ENCODE measurements at regions not wholly inside any gene's neighbourhood (a gene's known extent, or its start where the extent isn't known, plus 50 kb on each side); places are given as distances from the start of the nearest gene placed in this dataset.

DNA sequence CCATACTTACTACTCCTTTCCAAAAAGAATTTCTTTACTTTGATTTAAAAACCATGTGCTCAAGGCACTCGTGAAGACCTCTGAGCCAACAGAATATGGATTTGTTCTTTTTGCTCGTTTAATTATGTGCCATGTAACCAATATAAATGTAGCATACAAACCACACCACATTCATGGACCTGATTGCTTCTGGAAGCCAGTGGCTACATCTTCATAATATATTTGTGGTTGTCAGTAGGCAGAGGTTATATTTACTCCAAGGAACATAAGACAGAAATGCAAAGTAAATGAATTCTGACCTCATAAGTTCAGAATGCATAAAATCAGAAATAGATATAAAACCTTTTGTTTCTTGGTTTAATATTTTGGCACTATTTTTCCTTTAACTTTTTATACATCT lies 373.0 kb downstream of the HDGFL1 start:
- no peak overlapping the region for H3K9ac ChIP-seq (ENCODE audit: low read depth, low read length)
- no peak overlapping the region for H3K4me2 ChIP-seq (ENCODE audit: insufficient read depth, low read length)
- TF ChIP-seq, protein P1, sequence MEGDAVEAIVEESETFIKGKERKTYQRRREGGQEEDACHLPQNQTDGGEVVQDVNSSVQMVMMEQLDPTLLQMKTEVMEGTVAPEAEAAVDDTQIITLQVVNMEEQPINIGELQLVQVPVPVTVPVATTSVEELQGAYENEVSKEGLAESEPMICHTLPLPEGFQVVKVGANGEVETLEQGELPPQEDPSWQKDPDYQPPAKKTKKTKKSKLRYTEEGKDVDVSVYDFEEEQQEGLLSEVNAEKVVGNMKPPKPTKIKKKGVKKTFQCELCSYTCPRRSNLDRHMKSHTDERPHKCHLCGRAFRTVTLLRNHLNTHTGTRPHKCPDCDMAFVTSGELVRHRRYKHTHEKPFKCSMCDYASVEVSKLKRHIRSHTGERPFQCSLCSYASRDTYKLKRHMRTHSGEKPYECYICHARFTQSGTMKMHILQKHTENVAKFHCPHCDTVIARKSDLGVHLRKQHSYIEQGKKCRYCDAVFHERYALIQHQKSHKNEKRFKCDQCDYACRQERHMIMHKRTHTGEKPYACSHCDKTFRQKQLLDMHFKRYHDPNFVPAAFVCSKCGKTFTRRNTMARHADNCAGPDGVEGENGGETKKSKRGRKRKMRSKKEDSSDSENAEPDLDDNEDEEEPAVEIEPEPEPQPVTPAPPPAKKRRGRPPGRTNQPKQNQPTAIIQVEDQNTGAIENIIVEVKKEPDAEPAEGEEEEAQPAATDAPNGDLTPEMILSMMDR (IDR thresholded peaks at IDR 0.05; ENCODE audit: borderline replicate concordance, extremely low read depth, low read length, poor library complexity, severe bottlenecking), result no peak
- H3K27ac ChIP-seq (ENCODE audit: low read length), result no peak overlapping the region
- no peaks in the 10 kb centered on the region for H3K27me3 ChIP-seq (ENCODE audit: insufficient read depth, low read length, poor library complexity)
- ATAC-seq (ENCODE audit: insufficient read depth, low read depth) (no peak), DNase-seq (no peak)
- no peak overlapping the region for H3K4me3 ChIP-seq (ENCODE audit: low read depth in 1 of 2, low read length in 2 of 2)
- no peak overlapping the region for H2AFZ ChIP-seq (ENCODE audit: low read depth, low read length)
- no peaks in the 10 kb centered on the region for H3K79me2 ChIP-seq (ENCODE audit: insufficient read depth, low read length)
- no peaks in the 10 kb centered on the region for H3K9me3 ChIP-seq (ENCODE audit: insufficient read depth, low read length, severe bottlenecking)
- no peaks in the 10 kb centered on the region for H3K4me1 ChIP-seq (ENCODE audit: insufficient read depth, low read length)
- H3K36me3 ChIP-seq (ENCODE audit: insufficient read depth, low read length), result no peaks in the 10 kb centered on the region
- H4K20me1 ChIP-seq (ENCODE audit: insufficient read depth, low read length), result no peaks in the 10 kb centered on the region

DNA sequence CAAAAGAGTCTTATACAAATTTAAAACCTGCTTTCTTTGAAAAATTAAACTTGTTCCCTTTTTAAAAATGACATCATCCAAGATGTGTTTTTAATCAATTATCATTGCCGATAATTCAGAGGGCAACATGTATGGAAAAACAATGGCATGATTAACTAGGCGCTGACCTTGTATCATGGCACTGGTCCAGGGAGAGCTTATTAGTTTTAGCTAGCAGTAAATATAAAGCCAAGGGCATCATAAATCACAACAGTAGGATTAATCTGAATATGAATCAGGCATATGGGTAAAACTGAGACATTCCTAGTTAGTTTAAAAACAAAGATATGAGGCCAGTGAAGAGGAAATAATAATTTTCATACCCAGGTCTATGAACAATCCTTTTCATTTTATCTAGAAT lies 374.0 kb downstream of the HDGFL1 start:
- ATAC-seq (ENCODE audit: insufficient read depth, low read depth) (no peak), DNase-seq (no peak)
- H3K4me3 ChIP-seq (ENCODE audit: low read depth in 1 of 2, low read length in 2 of 2), result no peak overlapping the region
- TF ChIP-seq EZH2 (IDR thresholded peaks at IDR 0.05; ENCODE audit: borderline replicate concordance, low read depth, low read length, severe bottlenecking), result no peak
- TF ChIP-seq, protein P1 (IDR thresholded peaks at IDR 0.05; ENCODE audit: borderline replicate concordance, extremely low read depth, low read length, poor library complexity, severe bottlenecking), result no peak
- H3K27me3 ChIP-seq (ENCODE audit: insufficient read depth, low read length, poor library complexity), result no peaks in the 10 kb centered on the region
- no peak overlapping the region for H3K27ac ChIP-seq (ENCODE audit: low read length)
- no peaks in the 10 kb centered on the region for H3K4me1 ChIP-seq (ENCODE audit: insufficient read depth, low read length)
- H3K79me2 ChIP-seq (ENCODE audit: insufficient read depth, low read length), result no peaks in the 10 kb centered on the region
- no peak overlapping the region for H3K4me2 ChIP-seq (ENCODE audit: insufficient read depth, low read length)
- H3K9ac ChIP-seq (ENCODE audit: low read depth, low read length), result no peak overlapping the region
- H3K36me3 ChIP-seq (ENCODE audit: insufficient read depth, low read length), result no peaks in the 10 kb centered on the region
- no peak overlapping the region for H2AFZ ChIP-seq (ENCODE audit: low read depth, low read length)
- no peaks in the 10 kb centered on the region for H4K20me1 ChIP-seq (ENCODE audit: insufficient read depth, low read length)
- no peaks in the 10 kb centered on the region for H3K9me3 ChIP-seq (ENCODE audit: insufficient read depth, low read length, severe bottlenecking)

DNA sequence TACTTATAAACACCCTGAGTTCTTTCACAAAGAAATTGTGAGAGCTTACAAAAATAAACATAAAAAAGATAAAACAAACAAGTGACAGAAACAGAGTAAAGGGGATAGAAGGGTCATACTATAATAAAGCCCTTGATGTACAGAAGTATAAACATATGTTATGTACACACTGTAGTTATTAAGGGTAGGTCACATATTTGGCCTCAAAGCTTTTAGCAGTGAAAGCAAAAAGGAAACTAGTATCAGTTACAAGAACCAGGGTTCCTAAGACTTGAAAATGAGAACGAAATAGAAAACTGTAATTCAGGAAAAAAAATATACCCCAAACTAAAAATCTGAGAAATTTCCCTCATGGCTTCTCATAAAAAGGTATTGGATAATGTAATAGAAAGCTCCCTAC lies 380.6 kb downstream of the HDGFL1 start:
- no peak overlapping the region for H3K9ac ChIP-seq (ENCODE audit: low read depth, low read length)
- H3K79me2 ChIP-seq (ENCODE audit: insufficient read depth, low read length), result no peaks in the 10 kb centered on the region
- no peak overlapping the region for H3K27ac ChIP-seq (ENCODE audit: low read length)
- ATAC-seq (ENCODE audit: insufficient read depth, low read depth) (no peak), DNase-seq (no peak)
- H3K4me3 ChIP-seq (ENCODE audit: low read depth in 1 of 2, low read length in 2 of 2), result no peak overlapping the region
- no peak overlapping the region for H3K4me2 ChIP-seq (ENCODE audit: insufficient read depth, low read length)
- no peaks in the 10 kb centered on the region for H3K9me3 ChIP-seq (ENCODE audit: insufficient read depth, low read length, severe bottlenecking)
- no peaks in the 10 kb centered on the region for H3K27me3 ChIP-seq (ENCODE audit: insufficient read depth, low read length, poor library complexity)
- no peaks in the 10 kb centered on the region for H4K20me1 ChIP-seq (ENCODE audit: insufficient read depth, low read length)
- H2AFZ ChIP-seq (ENCODE audit: low read depth, low read length), result no peak overlapping the region
- H3K36me3 ChIP-seq (ENCODE audit: insufficient read depth, low read length), result no peaks in the 10 kb centered on the region
- TF ChIP-seq EZH2 (IDR thresholded peaks at IDR 0.05; ENCODE audit: borderline replicate concordance, low read depth, low read length, severe bottlenecking), result no peak
- TF ChIP-seq, protein P1 (IDR thresholded peaks at IDR 0.05; ENCODE audit: borderline replicate concordance, extremely low read depth, low read length, poor library complexity, severe bottlenecking), result no peak
- peaks cover 11% of the 10 kb centered on the region; the same call in 1 of the 2 replicates for H3K4me1 ChIP-seq (ENCODE audit: insufficient read depth, low read length)

DNA sequence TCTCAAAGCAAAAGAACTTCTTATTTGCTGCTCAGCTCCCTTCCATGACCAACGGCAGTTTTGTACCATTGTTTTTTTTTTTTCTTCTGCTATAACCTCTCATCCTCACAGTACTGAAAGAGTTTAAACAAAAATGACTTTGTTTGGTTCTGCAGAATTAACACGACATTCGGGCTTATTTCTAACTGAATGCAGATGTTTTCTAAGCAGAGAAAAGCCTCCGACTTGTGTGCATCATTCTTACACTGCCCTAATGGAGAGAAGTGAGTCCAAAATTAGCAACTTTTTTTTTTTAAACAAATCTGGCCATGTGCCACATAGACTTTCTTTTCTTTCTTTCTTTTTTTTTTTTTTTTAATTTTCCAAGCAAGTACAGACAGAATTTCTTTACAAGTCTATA lies 382.7 kb downstream of the HDGFL1 start:
- Histone ChIP-seq H3K79me2 (ENCODE audit: insufficient read depth, low read length) (no peaks in the 10 kb centered on the region), H3K4me1 (ENCODE audit: insufficient read depth, low read length) (peaks cover 21% of the 10 kb centered on the region), H3K9ac (ENCODE audit: low read depth, low read length) (no peak overlapping the region), H3K27ac (ENCODE audit: low read length) (no peak overlapping the region), H3K36me3 (ENCODE audit: insufficient read depth, low read length) (no peaks in the 10 kb centered on the region), H3K9me3 (ENCODE audit: insufficient read depth, low read length, severe bottlenecking) (no peaks in the 10 kb centered on the region), H3K27me3 (ENCODE audit: insufficient read depth, low read length, poor library complexity) (no peaks in the 10 kb centered on the region), H3K4me2 (ENCODE audit: insufficient read depth, low read length) (no peak overlapping the region), H4K20me1 (ENCODE audit: insufficient read depth, low read length) (no peaks in the 10 kb centered on the region), H3K4me3 (ENCODE audit: low read depth in 1 of 2, low read length in 2 of 2) (no peak overlapping the region), H2AFZ (ENCODE audit: low read depth, low read length) (no peak overlapping the region)
- DNase-seq, result no peak
- no peak for TF ChIP-seq EZH2 (IDR thresholded peaks at IDR 0.05; ENCODE audit: borderline replicate concordance, low read depth, low read length, severe bottlenecking)
- TF ChIP-seq, protein P1 (IDR thresholded peaks at IDR 0.05; ENCODE audit: borderline replicate concordance, extremely low read depth, low read length, poor library complexity, severe bottlenecking), result no peak
- ATAC-seq (ENCODE audit: insufficient read depth, low read depth), result no peak

Data from DND-41 (cell line).